H1 (cell line): ENCODE measurements at regions not wholly inside any gene's neighbourhood (a gene's known extent, or its start where the extent isn't known, plus 50 kb on each side); places are given as distances from the start of the nearest gene placed in this dataset.

ENCODE experiments used
- CTCF ChIA-PET: fragments of 300-600 bp; sonication (Branson Sonifier 250); formaldehyde crosslinking; loops from one replicate; lab custom pipeline; 2021; ENCODE audit not compliant: partially characterized antibody; lab: Charles Lee
- POLR2A ChIA-PET: fragments of 300-600 bp; sonication (Branson Sonifier 250); formaldehyde crosslinking; loops from one replicate; lab custom pipeline; 2021; ENCODE audit warnings: inconsistent platforms; ENCODE audit not compliant: partially characterized antibody; lab: Charles Lee
- DNase-seq, 2 experiments: peaks; one replicate each; pipeline versions ENCODE4 v3.0.0 to v3.0.0-alpha.2; 2010 to 2022; ENCODE audit warnings: low spot score in 2 of 2, low read depth in 1 of 2, mixed read lengths in 1 of 2
- FAIRE-seq: peaks from 2 replicates; lab custom pipeline; 2011; peaks lifted over from hg19 to GRCh38; lab: Jason Lieb, UNC
- H2AFZ ChIP-seq: 2 replicates; pipeline ENCODE4 v1.8.1; 2012; ENCODE audit warnings: low read length, inconsistent platforms
- H2AK5ac ChIP-seq: 2 replicates; pipeline ENCODE4 v1.6.1; 2013; ENCODE audit warnings: low read depth, low read length
- H2BK120ac ChIP-seq: replicated peaks from 2 replicates; pipeline ENCODE3; 2013; ENCODE audit warnings: low read depth, low read length, inconsistent platforms
- H2BK12ac ChIP-seq: 2 replicates; pipeline ENCODE4 v1.6.1; 2013; ENCODE audit warnings: low read depth, low read length
- H2BK15ac ChIP-seq: 2 replicates; pipeline ENCODE4 v1.6.1; 2013; ENCODE audit warnings: low read length
- H2BK20ac ChIP-seq: 2 replicates; pipeline ENCODE4 v1.6.1; 2013; ENCODE audit warnings: low read length
- H2BK5ac ChIP-seq: 2 replicates; pipeline ENCODE4 v1.6.1; 2013; ENCODE audit warnings: low read depth, low read length
- H3K14ac ChIP-seq: 2 replicates; pipeline ENCODE4 v1.6.1; 2013; ENCODE audit warnings: inconsistent platforms; ENCODE audit not compliant: insufficient read length
- H3K18ac ChIP-seq: 2 replicates; pipeline ENCODE4 v1.6.1; 2013; ENCODE audit warnings: low read length; ENCODE audit errors: extremely low read depth
- H3K23ac ChIP-seq: 2 replicates; pipeline ENCODE4 v1.6.1; 2013; ENCODE audit warnings: inconsistent platforms; ENCODE audit not compliant: insufficient read length
- H3K23me2 ChIP-seq: 2 replicates; pipeline ENCODE4 v1.6.1; 2013; ENCODE audit warnings: low read depth, low read length
- H3K27ac ChIP-seq: 2 replicates; pipeline ENCODE4 v1.6.1; 2011; ENCODE audit warnings: low read depth, low read length, inconsistent platforms
- H3K27me3 ChIP-seq, 4 experiments: replicated peaks in 1 of 4; 1 replicate in 1 of 4; 2 replicates in 3 of 4; pipeline versions ENCODE4 v1.6.1 to v1.8.1; 2011 to 2013; ENCODE audit warnings: low read length in 3 of 4, mild to moderate bottlenecking in 3 of 4, inconsistent platforms in 2 of 4, mixed read lengths in 2 of 4, moderate library complexity in 1 of 4; ENCODE audit not compliant: control insufficient read depth in 3 of 4, insufficient read depth in 3 of 4; ENCODE audit errors: extremely low read depth in 1 of 4
- H3K36me3 ChIP-seq, 4 experiments: 2 replicates each; pipeline versions ENCODE4 v1.6.1 to v1.8.1; 2011 to 2013; ENCODE audit warnings: mild to moderate bottlenecking in 4 of 4, low read length in 3 of 4, moderate library complexity in 2 of 4, control low read depth in 1 of 4, inconsistent platforms in 1 of 4; ENCODE audit not compliant: insufficient read depth in 4 of 4, control insufficient read depth in 2 of 4
- H3K4ac ChIP-seq: replicated peaks from 2 replicates; pipeline ENCODE3; 2013; ENCODE audit warnings: low read length, low read depth, mixed read lengths, inconsistent platforms; ENCODE audit not compliant: insufficient read length
- H3K4me1 ChIP-seq, 4 experiments: replicated peaks in 1 of 4; 1 replicate in 1 of 4; 2 replicates in 3 of 4; pipeline versions ENCODE4 v1.6.1 to v1.8.1; 2011 to 2013; ENCODE audit warnings: low read length in 3 of 4, inconsistent platforms in 2 of 4, mixed read lengths in 1 of 4; ENCODE audit not compliant: insufficient read depth in 4 of 4, control insufficient read depth in 3 of 4
- H3K4me2 ChIP-seq, 2 experiments: 2 replicates each; pipeline versions ENCODE4 v1.6.1 to v1.8.1; 2011 to 2013; ENCODE audit warnings: low read depth in 2 of 2, low read length in 2 of 2, control low read depth in 1 of 2, inconsistent platforms in 1 of 2, mild to moderate bottlenecking in 1 of 2; ENCODE audit not compliant: insufficient read depth in 1 of 2
- H3K4me3 ChIP-seq, 4 experiments: fragments of 200-600, 300-600 bp in 1 of 4; sonication (generic), shearing (Covaris generic), sonication (Bioruptor Twin) in 1 of 4; 2 replicates each; pipeline versions ENCODE4 v1.5.1 to v1.8.1; 2011 to 2016; ENCODE audit warnings: low read length in 4 of 4, low read depth in 3 of 4, control low read depth in 2 of 4, inconsistent platforms in 2 of 4, mild to moderate bottlenecking in 2 of 4, mixed read lengths in 1 of 4, moderate library complexity in 1 of 4; ENCODE audit not compliant: insufficient read depth in 2 of 4; ENCODE audit errors: extremely low read depth in 1 of 4
- H3K56ac ChIP-seq: replicated peaks from 2 replicates; pipeline ENCODE3; 2013; ENCODE audit warnings: low read depth, mild to moderate bottlenecking, mixed read lengths, low read length, inconsistent platforms; ENCODE audit not compliant: insufficient read length
- H3K79me1 ChIP-seq: 2 replicates; pipeline ENCODE4 v1.6.1; 2013; ENCODE audit warnings: low read depth, low read length, control low read depth
- H3K79me2 ChIP-seq, 2 experiments: 2 replicates each; pipeline versions ENCODE4 v1.6.1 to v1.8.1; 2012 to 2013; ENCODE audit warnings: low read length in 2 of 2, mild to moderate bottlenecking in 2 of 2, inconsistent platforms in 1 of 2; ENCODE audit not compliant: insufficient read depth in 2 of 2, control insufficient read depth in 1 of 2
- H3K9ac ChIP-seq, 4 experiments: replicated peaks in 1 of 4; 1 replicate in 1 of 4; 2 replicates in 3 of 4; pipeline versions ENCODE4 v1.6.1 to v1.8.1; 2011 to 2013; ENCODE audit warnings: low read depth in 3 of 4, low read length in 3 of 4, control low read depth in 2 of 4, mild to moderate bottlenecking in 2 of 4, moderate library complexity in 2 of 4, inconsistent platforms in 1 of 4; ENCODE audit errors: extremely low read depth in 1 of 4
- H3K9me3 ChIP-seq, 2 experiments: 2 replicates each; pipeline versions ENCODE4 v1.6.1 to v1.8.1; 2012 to 2013; ENCODE audit warnings: mild to moderate bottlenecking in 2 of 2, moderate library complexity in 2 of 2, control low read depth in 1 of 2, inconsistent platforms in 1 of 2, low read depth in 1 of 2, low read length in 1 of 2, mixed read lengths in 1 of 2; ENCODE audit not compliant: insufficient read depth in 2 of 2
- H4K20me1 ChIP-seq, 2 experiments: replicated peaks in 1 of 2; 2 replicates each; pipeline versions ENCODE3 to v1.8.1; 2011 to 2013; ENCODE audit warnings: inconsistent platforms in 2 of 2, low read length in 2 of 2, mild to moderate bottlenecking in 1 of 2; ENCODE audit not compliant: insufficient read depth in 2 of 2, control insufficient read depth in 1 of 2
- H4K5ac ChIP-seq: 2 replicates; pipeline ENCODE4 v1.6.1; 2013; ENCODE audit warnings: low read length, low read depth, mixed read lengths, inconsistent platforms; ENCODE audit not compliant: insufficient read length
- H4K8ac ChIP-seq: 2 replicates; pipeline ENCODE4 v1.8.0; 2013; ENCODE audit warnings: mild to moderate bottlenecking, moderate library complexity, low read length, inconsistent platforms; ENCODE audit not compliant: insufficient read depth; ENCODE audit errors: extremely low read depth
- H4K91ac ChIP-seq: replicated peaks from 2 replicates; pipeline ENCODE3; 2013; ENCODE audit warnings: low read length, mixed read lengths, inconsistent platforms; ENCODE audit not compliant: insufficient read length
- BACH1 ChIP-seq: IDR thresholded peaks from 2 replicates; pipeline ENCODE4 v1.6.1; 2012; ENCODE audit warnings: low read length, improper control_type of control experiment
- CBX5 ChIP-seq: fragments of 300-800, 300-1000 bp; sonication (generic); IDR thresholded peaks from 2 replicates; pipeline ENCODE4 v1.7.1; 2016; ENCODE audit warnings: antibody characterized with exemption, low read length, low read depth
- CHD1 ChIP-seq: IDR thresholded peaks from 2 replicates; pipeline ENCODE4 v1.6.1; 2012; ENCODE audit warnings: low read depth, low read length, improper control_type of control experiment
- CHD2 ChIP-seq: IDR thresholded peaks from 2 replicates; pipeline ENCODE4 v1.6.1; 2012; ENCODE audit warnings: low read length, improper control_type of control experiment
- EGR1 ChIP-seq: IDR thresholded peaks from 2 replicates; pipeline ENCODE4 v1.6.1; 2011; ENCODE audit warnings: low read depth, low read length, borderline replicate concordance
- MAX ChIP-seq: IDR thresholded peaks from 2 replicates; pipeline ENCODE4 v1.6.1; 2012; ENCODE audit warnings: inconsistent platforms
- NRF1 ChIP-seq: IDR thresholded peaks from 2 replicates; pipeline ENCODE4 v1.6.1; 2011; ENCODE audit warnings: mild to moderate bottlenecking, low read depth, low read length, improper control_type of control experiment
- PHF8 ChIP-seq: fragments of 200-600 bp; sonication (generic); conservative IDR thresholded peaks from 2 replicates; pipeline ENCODE4 v1.7.1; 2012; ENCODE audit warnings: low read depth, mild to moderate bottlenecking, inconsistent platforms, low read length, moderate library complexity
- RAD21 ChIP-seq, 2 experiments: IDR thresholded peaks in 1 of 2; conservative IDR thresholded peaks in 1 of 2; 2 replicates each; pipeline ENCODE4 v1.6.1; 2011; ENCODE audit warnings: low read depth in 2 of 2, low read length in 2 of 2, improper control_type of control experiment in 1 of 2, inconsistent platforms in 1 of 2, mild to moderate bottlenecking in 1 of 2, moderate library complexity in 1 of 2
- RXRA ChIP-seq: IDR thresholded peaks from 2 replicates; pipeline ENCODE4 v1.6.1; 2011; ENCODE audit warnings: low read depth, mild to moderate bottlenecking, low read length, moderate library complexity; ENCODE audit not compliant: insufficient read depth
- TCF12 ChIP-seq: IDR thresholded peaks from 2 replicates; pipeline ENCODE4 v1.6.1; 2011; ENCODE audit warnings: low read depth, mild to moderate bottlenecking, low read length
- TEAD4 ChIP-seq: IDR thresholded peaks from 2 replicates; pipeline ENCODE4 v1.6.1; 2012; ENCODE audit warnings: low read depth, low read length, inconsistent platforms, mixed read lengths
- YY1 ChIP-seq: IDR thresholded peaks from 2 replicates; pipeline ENCODE4 v1.6.1; 2011; ENCODE audit warnings: low read depth, mild to moderate bottlenecking, low read length
- ZNF274 ChIP-seq: IDR thresholded peaks from 2 replicates; pipeline ENCODE4 v1.7.0; 2012; ENCODE audit warnings: low read length, borderline replicate concordance; ENCODE audit errors: extremely low read depth
- WGBS, 2 experiments: shearing (Covaris generic) in 1 of 2; methylation state at CpG; one replicate each; pipeline versions ENCODE4 v1.1.6 to v1.1.7; 2013 to 2015; ENCODE audit warnings: low lambda C conversion rate in 2 of 2, mixed read lengths in 2 of 2, inconsistent platforms in 1 of 2, low coverage in 1 of 2, missing lambda C conversion rate in 1 of 2; ENCODE audit not compliant: insufficient replicate concordance in 2 of 2, insufficient coverage in 1 of 2, insufficient read length in 1 of 2; ENCODE audit errors: extremely low coverage in 1 of 2, missing lambda C conversion rate in 1 of 2; 5-methylcytosine and 5-hydroxymethylcytosine counted together

GRCh38 chr4:117704721-117705120 lies 329.6 kb upstream of the NDST3 start:
- no peak overlapping the region for H2BK12ac ChIP-seq

More at GRCh38 chr4:117704721-117705120, 329.6 kb upstream of the NDST3 start:
- no peak overlapping the region for H4K91ac ChIP-seq
- H3K4ac ChIP-seq, result no peak overlapping the region
- H3K27me3 ChIP-seq, result no peaks in the 10 kb centered on the region
- DNase-seq (no peak), FAIRE-seq (no peak)
- ChIA-PET POLR2A (no interaction called here), CTCF (no interaction called here)
- no peaks in the 10 kb centered on the region for H3K79me2 ChIP-seq
- H3K18ac ChIP-seq, result no peak overlapping the region
- H2BK20ac ChIP-seq, result no peak overlapping the region
- no peak overlapping the region for H3K4me3 ChIP-seq
- no peak overlapping the region for H2BK5ac ChIP-seq
- H3K56ac ChIP-seq, result no peak overlapping the region
- H3K4me2 ChIP-seq, result no peak overlapping the region
- H4K5ac ChIP-seq, result no peak overlapping the region
- H3K4me1 ChIP-seq, result no peaks in the 10 kb centered on the region
- H4K8ac ChIP-seq, result no peak overlapping the region
- H3K79me1 ChIP-seq, result no peaks in the 10 kb centered on the region
- H3K9ac ChIP-seq, result no peak overlapping the region
- no peak overlapping the region for H3K27ac ChIP-seq
- H4K20me1 ChIP-seq, result no peaks in the 10 kb centered on the region
- WGBS, 2 experiments, result 88% methylated on average over 2 of the region's 2 CpGs; no CpG with 5 or more reads in 1 of the 2 experiments
- H2AFZ ChIP-seq, result no peak overlapping the region
- no peak overlapping the region for H3K14ac ChIP-seq
- H2AK5ac ChIP-seq, result no peak overlapping the region
- no peak overlapping the region for H3K23ac ChIP-seq
- H3K9me3 ChIP-seq, result no peaks in the 10 kb centered on the region; a peak in 1 of 4 replicates
- no peak overlapping the region for H2BK15ac ChIP-seq
- H3K23me2 ChIP-seq, result no peaks in the 10 kb centered on the region
- TF ChIP-seq BACH1 (no peak), RXRA (no peak), EGR1 (no peak), PHF8 (no peak), TEAD4 (no peak), YY1 (no peak), RAD21 (IDR thresholded peaks at IDR 0.05 in 1 of 2, conservative IDR thresholded peaks at IDR 0.05 in 1 of 2; ENCODE audit: low read depth in 2 of 2, low read length in 2 of 2) (no peak), ZNF274 (no peak), TCF12 (no peak), NRF1 (no peak), CHD1 (no peak), CBX5 (no peak), CHD2 (no peak), MAX (no peak)
- no peak overlapping the region for H2BK120ac ChIP-seq
- H3K36me3 ChIP-seq, result no peaks in the 10 kb centered on the region
